ENCODE measurements at regions not wholly inside any gene's neighbourhood (a gene's known extent, or its start where the extent isn't known, plus 50 kb on each side); places are given as distances from the start of the nearest gene placed in this dataset.

GRCh38 chr20:24799971-24800580, 149.0 kb upstream of the CST7 start:
- no peaks in the 10 kb centered on the region for H3K27me3 Mint-ChIP-seq
- no peaks in the 10 kb centered on the region for H3K36me3 Mint-ChIP-seq
- no peak overlapping the region for H3K27ac Mint-ChIP-seq
- H3K4me1 Mint-ChIP-seq: no peaks in the 10 kb centered on the region
- H3K9me3 Mint-ChIP-seq: no peaks in the 10 kb centered on the region
- ATAC-seq: no peak
- no peak overlapping the region for H3K4me3 Mint-ChIP-seq

- no peak for ATAC-seq
- H3K36me3 Mint-ChIP-seq: no peaks in the 10 kb centered on the region
- no peaks in the 10 kb centered on the region for H3K4me1 Mint-ChIP-seq
- H3K9me3 Mint-ChIP-seq: no peaks in the 10 kb centered on the region
- H3K27me3 Mint-ChIP-seq: no peaks in the 10 kb centered on the region
- no peak overlapping the region for H3K27ac Mint-ChIP-seq
- no peak overlapping the region for H3K4me3 Mint-ChIP-seq
Measured at GRCh38 chr20:24802286-24802820, 146.7 kb upstream of the CST7 start.

- Mint-ChIP-seq H3K27me3 (peaks cover 16% of the 10 kb centered on the region), H3K27ac (no peak overlapping the region), H3K4me3 (no peak overlapping the region), H3K36me3 (no peaks in the 10 kb centered on the region), H3K4me1 (no peaks in the 10 kb centered on the region), H3K9me3 (no peaks in the 10 kb centered on the region)
- ATAC-seq: no peak
Measured at GRCh38 chr20:24804481-24805206, 144.4 kb upstream of the CST7 start.

- H3K9me3 Mint-ChIP-seq: no peaks in the 10 kb centered on the region
- no peak overlapping the region for H3K27ac Mint-ChIP-seq
- no peaks in the 10 kb centered on the region for H3K36me3 Mint-ChIP-seq
- peaks cover 20% of the 10 kb centered on the region for H3K27me3 Mint-ChIP-seq
- no peak overlapping the region for H3K4me3 Mint-ChIP-seq
- no peaks in the 10 kb centered on the region for H3K4me1 Mint-ChIP-seq
- no peak for ATAC-seq
Measured at GRCh38 chr20:24805456-24806238, 143.4 kb upstream of the CST7 start.

GRCh38 chr20:24806705-24807676, 142.1 kb upstream of the CST7 start:
- Mint-ChIP-seq H3K9me3 (no peaks in the 10 kb centered on the region), H3K27ac (no peak overlapping the region), H3K4me1 (no peaks in the 10 kb centered on the region), H3K4me3 (no peak overlapping the region), H3K36me3 (no peaks in the 10 kb centered on the region), H3K27me3 (peaks cover 20% of the 10 kb centered on the region)
- no peak for ATAC-seq

- Mint-ChIP-seq H3K4me1 (no peaks in the 10 kb centered on the region), H3K27me3 (peaks cover 20% of the 10 kb centered on the region), H3K27ac (no peak overlapping the region), H3K9me3 (peaks cover 4% of the 10 kb centered on the region), H3K36me3 (no peaks in the 10 kb centered on the region), H3K4me3 (no peak overlapping the region)
- ATAC-seq: no peak
Measured at GRCh38 chr20:24808616-24809015, 140.5 kb upstream of the CST7 start.

GRCh38 chr20:24809606-24810005, 139.5 kb upstream of the CST7 start:
- H3K36me3 Mint-ChIP-seq: no peaks in the 10 kb centered on the region
- H3K4me1 Mint-ChIP-seq: no peaks in the 10 kb centered on the region
- H3K9me3 Mint-ChIP-seq: peaks cover 4% of the 10 kb centered on the region
- no peak overlapping the region for H3K4me3 Mint-ChIP-seq
- no peak for ATAC-seq
- H3K27me3 Mint-ChIP-seq: peaks cover 25% of the 10 kb centered on the region
- H3K27ac Mint-ChIP-seq: no peak overlapping the region

GRCh38 chr20:24810676-24811407, 138.2 kb upstream of the CST7 start:
- Mint-ChIP-seq H3K4me1 (no peaks in the 10 kb centered on the region), H3K27ac (no peak overlapping the region), H3K27me3 (peaks cover 31% of the 10 kb centered on the region), H3K36me3 (no peaks in the 10 kb centered on the region), H3K4me3 (no peak overlapping the region), H3K9me3 (peaks cover 4% of the 10 kb centered on the region)
- ATAC-seq: no peak

- peaks cover 33% of the 10 kb centered on the region for H3K27me3 Mint-ChIP-seq
- no peak overlapping the region for H3K4me3 Mint-ChIP-seq
- H3K9me3 Mint-ChIP-seq: peaks cover 4% of the 10 kb centered on the region
- no peak for ATAC-seq
- H3K36me3 Mint-ChIP-seq: no peaks in the 10 kb centered on the region
- no peaks in the 10 kb centered on the region for H3K4me1 Mint-ChIP-seq
- no peak overlapping the region for H3K27ac Mint-ChIP-seq
Measured at GRCh38 chr20:24812373-24812772, 136.7 kb upstream of the CST7 start.

- no peak for ATAC-seq
- Mint-ChIP-seq H3K9me3 (peaks cover 4% of the 10 kb centered on the region), H3K27ac (no peak overlapping the region), H3K36me3 (no peaks in the 10 kb centered on the region), H3K4me3 (no peak overlapping the region), H3K27me3 (peaks cover 39% of the 10 kb centered on the region), H3K4me1 (no peaks in the 10 kb centered on the region)
Measured at GRCh38 chr20:24813080-24813479, 136.0 kb upstream of the CST7 start.

- ATAC-seq: no peak
- Mint-ChIP-seq H3K9me3 (peaks cover 4% of the 10 kb centered on the region), H3K27me3 (peaks cover 37% of the 10 kb centered on the region), H3K4me1 (no peaks in the 10 kb centered on the region), H3K4me3 (no peak overlapping the region), H3K36me3 (no peaks in the 10 kb centered on the region), H3K27ac (no peak overlapping the region)
Measured at GRCh38 chr20:24813496-24813895, 135.6 kb upstream of the CST7 start.

- Mint-ChIP-seq H3K9me3 (peaks cover 4% of the 10 kb centered on the region), H3K4me3 (no peak overlapping the region), H3K4me1 (no peaks in the 10 kb centered on the region), H3K27ac (no peak overlapping the region), H3K36me3 (no peaks in the 10 kb centered on the region), H3K27me3 (peaks cover 37% of the 10 kb centered on the region)
- no peak for ATAC-seq
Measured at GRCh38 chr20:24813936-24814335, 135.1 kb upstream of the CST7 start.

GRCh38 chr20:24814556-24815195, 134.4 kb upstream of the CST7 start:
- Mint-ChIP-seq H3K27ac (no peak overlapping the region), H3K4me1 (no peaks in the 10 kb centered on the region), H3K27me3 (peaks cover 33% of the 10 kb centered on the region), H3K9me3 (peaks cover 4% of the 10 kb centered on the region), H3K36me3 (no peaks in the 10 kb centered on the region), H3K4me3 (no peak overlapping the region)
- no peak for ATAC-seq

All from stimulated activated memory B cell treated with anti-CD40 and anti-IgM and Interleukin-4, amounts not matched to agents 10 μg/mL and 1 μg/mL and 100 μg/mL, for 72 hours (primary cell).